T-helper 17 cell (primary cell): ENCODE measurements at regions not wholly inside any gene's neighbourhood (a gene's known extent, or its start where the extent isn't known, plus 50 kb on each side); places are given as distances from the start of the nearest gene placed in this dataset.

Experiments
- ATAC-seq: fragments of 150-1000 bp; cut with Tn5 transposase; 2 replicates; pipeline ENCODE4 v1.10.0; 2021; ENCODE audit warnings: mild to moderate bottlenecking, moderate library complexity
- DNase-seq, 3 donors: peaks; one replicate each; pipeline versions ENCODE4 v3.0.0 to v3.0.0-alpha.2; 2020 to 2021
- H3K9me3 ChIP-seq: one replicate; pipeline ENCODE4 v1.7.0; 2013; ENCODE audit warnings: low read length, mild to moderate bottlenecking; ENCODE audit not compliant: control insufficient read depth, poor library complexity, severe bottlenecking
- H3K27ac Mint-ChIP-seq: one replicate; pipeline ENCODE4 v1.8.0; 2022; ENCODE audit warnings: mild to moderate bottlenecking, moderate library complexity, mixed read lengths
- H3K27me3 Mint-ChIP-seq: one replicate; pipeline ENCODE4 v1.8.0; 2022; ENCODE audit warnings: mixed read lengths
- H3K36me3 Mint-ChIP-seq: one replicate; pipeline ENCODE4 v1.8.0; 2022; ENCODE audit warnings: low read depth, mixed read lengths
- H3K4me1 Mint-ChIP-seq: one replicate; pipeline ENCODE4 v1.8.0; 2022; ENCODE audit warnings: mild to moderate bottlenecking, mixed read lengths
- H3K4me3 Mint-ChIP-seq: one replicate; pipeline ENCODE4 v1.8.0; 2022; ENCODE audit warnings: mild to moderate bottlenecking, moderate library complexity, mixed read lengths

GRCh38 chr4:126843492-126844067, 789.2 kb upstream of the INTU start:
- DNase-seq (no peak), ATAC-seq (no peak)
- Mint-ChIP-seq H3K27me3 (no peaks in the 10 kb centered on the region), H3K36me3 (no peaks in the 10 kb centered on the region), H3K4me3 (no peak overlapping the region), H3K27ac (no peak overlapping the region), H3K4me1 (no peaks in the 10 kb centered on the region)
- no peaks in the 10 kb centered on the region for H3K9me3 ChIP-seq

DNA sequence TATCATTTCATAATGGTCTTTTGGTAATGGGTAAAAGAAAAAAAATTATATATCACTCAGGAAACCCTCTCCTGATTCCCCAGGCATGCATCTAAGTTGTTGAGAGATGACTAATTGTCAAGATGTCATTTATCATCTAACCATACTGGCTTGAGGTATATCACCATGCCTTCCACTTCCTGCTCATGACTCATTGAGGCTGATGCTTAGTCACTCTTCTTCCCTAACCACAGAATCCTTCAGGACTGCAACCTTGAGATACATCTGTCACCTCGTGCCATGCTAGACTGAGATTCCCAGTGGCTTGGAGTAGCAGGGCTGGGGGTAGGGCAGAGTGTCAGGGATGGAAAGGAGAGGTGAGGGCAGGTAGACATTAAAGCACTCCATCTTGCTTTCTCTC, 782.5 kb upstream of the INTU start:
- H3K4me3 Mint-ChIP-seq: no peak overlapping the region
- H3K27ac Mint-ChIP-seq: no peak overlapping the region
- no peak for ATAC-seq
- no peaks in the 10 kb centered on the region for H3K9me3 ChIP-seq
- H3K27me3 Mint-ChIP-seq: no peaks in the 10 kb centered on the region
- DNase-seq: no peak
- H3K4me1 Mint-ChIP-seq: no peaks in the 10 kb centered on the region
- H3K36me3 Mint-ChIP-seq: no peaks in the 10 kb centered on the region

DNA sequence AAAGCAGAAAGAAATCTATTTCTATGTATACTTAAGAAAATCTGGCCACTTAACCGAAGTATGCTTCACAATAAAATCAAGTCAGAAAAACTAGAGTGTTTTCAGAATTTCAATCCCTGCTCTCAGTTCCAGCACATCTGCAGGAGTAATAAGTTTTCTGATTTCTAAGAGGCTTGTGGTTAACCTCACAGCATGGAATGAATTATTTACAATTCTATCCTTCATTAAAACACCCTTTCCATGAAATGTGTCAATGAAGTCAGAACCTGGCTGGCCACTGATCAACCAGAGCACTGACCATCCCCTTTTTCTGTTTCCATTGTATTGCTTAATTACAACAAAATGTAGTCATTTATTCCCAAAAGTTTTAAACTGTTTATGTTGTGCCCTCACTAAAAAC, 781.4 kb upstream of the INTU start:
- no peaks in the 10 kb centered on the region for H3K9me3 ChIP-seq
- H3K27ac Mint-ChIP-seq: no peak overlapping the region
- ATAC-seq (no peak), DNase-seq (no peak)
- H3K4me1 Mint-ChIP-seq: no peaks in the 10 kb centered on the region
- no peaks in the 10 kb centered on the region for H3K27me3 Mint-ChIP-seq
- no peak overlapping the region for H3K4me3 Mint-ChIP-seq
- H3K36me3 Mint-ChIP-seq: no peaks in the 10 kb centered on the region

GRCh38 chr4:126853715-126854114, 779.0 kb upstream of the INTU start:
- Mint-ChIP-seq H3K27me3 (no peaks in the 10 kb centered on the region), H3K4me3 (no peak overlapping the region), H3K36me3 (no peaks in the 10 kb centered on the region), H3K27ac (no peak overlapping the region), H3K4me1 (no peaks in the 10 kb centered on the region)
- H3K9me3 ChIP-seq: no peaks in the 10 kb centered on the region
- DNase-seq: no peak
- no peak for ATAC-seq

- Mint-ChIP-seq H3K4me3 (no peak overlapping the region), H3K36me3 (no peaks in the 10 kb centered on the region), H3K27me3 (no peaks in the 10 kb centered on the region), H3K27ac (no peak overlapping the region), H3K4me1 (no peaks in the 10 kb centered on the region)
- ATAC-seq: no peak
- H3K9me3 ChIP-seq: no peaks in the 10 kb centered on the region
- DNase-seq: no peak
Observed at GRCh38 chr4:126856906-126857305, 775.9 kb upstream of the INTU start.

- no peaks in the 10 kb centered on the region for H3K9me3 ChIP-seq
- Mint-ChIP-seq H3K27ac (no peak overlapping the region), H3K36me3 (no peaks in the 10 kb centered on the region), H3K4me3 (no peak overlapping the region), H3K4me1 (no peaks in the 10 kb centered on the region), H3K27me3 (no peaks in the 10 kb centered on the region)
- ATAC-seq: no peak
- DNase-seq: no peak
Observed at GRCh38 chr4:126859314-126859713, 773.4 kb upstream of the INTU start.

DNA sequence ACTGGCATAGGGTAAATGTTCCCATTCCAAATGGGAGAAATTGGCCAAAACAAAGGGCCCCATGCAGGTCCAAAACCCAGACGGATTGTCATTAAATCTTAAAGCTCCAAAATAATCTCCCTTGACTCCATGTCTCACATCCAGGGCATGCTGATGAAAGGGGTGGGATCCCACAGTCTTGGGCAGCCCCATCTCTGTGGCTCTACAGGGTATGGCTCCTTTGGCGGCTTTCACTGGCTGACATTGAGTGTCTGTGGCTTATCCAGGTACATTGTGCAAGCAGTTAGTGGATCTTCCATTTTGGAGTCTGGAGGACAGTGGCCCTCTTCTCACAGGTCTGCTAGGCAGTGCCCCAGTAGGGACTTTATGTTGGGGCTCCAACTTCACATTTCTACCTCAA, 772.9 kb upstream of the INTU start:
- H3K4me1 Mint-ChIP-seq: no peaks in the 10 kb centered on the region
- H3K27me3 Mint-ChIP-seq: no peaks in the 10 kb centered on the region
- no peak overlapping the region for H3K27ac Mint-ChIP-seq
- ATAC-seq: no peak
- H3K36me3 Mint-ChIP-seq: no peaks in the 10 kb centered on the region
- H3K9me3 ChIP-seq: no peaks in the 10 kb centered on the region
- no peak for DNase-seq
- no peak overlapping the region for H3K4me3 Mint-ChIP-seq

DNA sequence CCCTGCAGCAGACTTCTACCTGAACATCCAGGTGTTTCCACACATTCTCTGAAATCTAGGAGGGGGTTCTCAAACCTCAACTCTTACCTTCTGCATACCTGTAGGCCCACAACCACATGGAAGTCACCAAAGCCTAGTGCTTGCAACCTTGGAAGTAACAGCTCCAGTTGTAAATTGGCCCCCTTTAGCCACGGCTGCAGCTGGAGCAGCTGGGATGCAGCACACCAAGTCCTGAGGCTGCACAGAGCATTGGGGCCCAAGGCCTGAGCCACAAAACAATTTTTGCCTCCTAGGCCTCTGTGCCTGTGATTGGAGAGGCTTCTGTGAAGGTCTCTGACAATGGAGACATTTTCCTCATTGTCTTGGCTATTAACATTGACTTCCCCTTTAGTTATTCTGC, 772.4 kb upstream of the INTU start:
- no peaks in the 10 kb centered on the region for H3K9me3 ChIP-seq
- ATAC-seq (no peak), DNase-seq (no peak)
- Mint-ChIP-seq H3K36me3 (no peaks in the 10 kb centered on the region), H3K4me3 (no peak overlapping the region), H3K4me1 (no peaks in the 10 kb centered on the region), H3K27ac (no peak overlapping the region), H3K27me3 (no peaks in the 10 kb centered on the region)

GRCh38 chr4:126869967-126870366, 762.8 kb upstream of the INTU start:
- no peaks in the 10 kb centered on the region for H3K36me3 Mint-ChIP-seq
- H3K27me3 Mint-ChIP-seq: no peaks in the 10 kb centered on the region
- no peak overlapping the region for H3K27ac Mint-ChIP-seq
- no peak for DNase-seq
- no peaks in the 10 kb centered on the region for H3K9me3 ChIP-seq
- no peak overlapping the region for H3K4me3 Mint-ChIP-seq
- ATAC-seq: no peak
- H3K4me1 Mint-ChIP-seq: no peaks in the 10 kb centered on the region

GRCh38 chr4:126871810-126872209, 760.9 kb upstream of the INTU start:
- ATAC-seq (no peak), DNase-seq (no peak)
- no peaks in the 10 kb centered on the region for H3K4me1 Mint-ChIP-seq
- no peaks in the 10 kb centered on the region for H3K9me3 ChIP-seq
- no peak overlapping the region for H3K27ac Mint-ChIP-seq
- no peaks in the 10 kb centered on the region for H3K36me3 Mint-ChIP-seq
- no peak overlapping the region for H3K4me3 Mint-ChIP-seq
- no peaks in the 10 kb centered on the region for H3K27me3 Mint-ChIP-seq

- no peak overlapping the region for H3K27ac Mint-ChIP-seq
- DNase-seq (no peak), ATAC-seq (no peak)
- H3K27me3 Mint-ChIP-seq: no peaks in the 10 kb centered on the region
- H3K4me3 Mint-ChIP-seq: no peak overlapping the region
- no peaks in the 10 kb centered on the region for H3K9me3 ChIP-seq
- no peaks in the 10 kb centered on the region for H3K36me3 Mint-ChIP-seq
- H3K4me1 Mint-ChIP-seq: no peaks in the 10 kb centered on the region
Observed at GRCh38 chr4:126874533-126874932, 758.2 kb upstream of the INTU start.

DNA sequence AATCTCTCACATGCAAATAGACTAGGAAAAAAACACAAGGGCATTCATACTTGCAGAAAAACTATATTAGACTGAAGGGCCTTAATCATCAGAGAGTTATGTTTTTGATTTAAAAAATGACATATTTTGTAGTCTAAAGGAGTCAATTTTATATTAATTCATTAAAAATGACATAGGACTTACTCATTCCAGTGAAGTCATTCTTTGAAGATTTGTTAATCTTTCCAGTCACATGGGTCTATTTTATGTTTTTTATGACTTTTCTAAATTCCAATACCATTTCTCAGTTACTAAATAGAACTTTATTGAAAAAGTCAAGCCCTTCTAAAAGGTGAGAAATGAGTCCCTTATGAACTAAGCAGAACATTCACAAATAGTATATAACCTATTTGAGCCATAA, 743.8 kb upstream of the INTU start:
- Mint-ChIP-seq H3K36me3 (no peaks in the 10 kb centered on the region), H3K27ac (no peak overlapping the region), H3K27me3 (no peaks in the 10 kb centered on the region), H3K4me1 (no peaks in the 10 kb centered on the region), H3K4me3 (no peak overlapping the region)
- DNase-seq (no peak), ATAC-seq (no peak)
- no peaks in the 10 kb centered on the region for H3K9me3 ChIP-seq

DNA sequence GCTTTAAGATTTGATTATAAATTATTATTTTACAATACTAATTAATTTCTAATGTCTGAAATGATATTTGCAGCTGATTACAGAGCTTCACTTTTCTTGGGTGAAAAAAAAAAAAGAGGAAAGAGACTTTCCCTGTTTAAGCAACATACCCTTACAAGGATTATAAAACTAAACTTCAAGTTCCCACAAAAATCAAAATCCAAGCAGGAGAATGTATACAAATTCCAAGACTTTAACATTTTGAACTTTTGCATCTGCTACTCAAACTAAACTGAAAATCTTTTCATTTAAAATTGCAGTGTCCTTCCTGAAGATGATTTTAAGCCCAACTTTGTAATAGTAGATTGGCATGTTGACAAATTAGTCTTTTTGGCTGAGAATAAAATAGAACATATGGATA, 742.4 kb upstream of the INTU start:
- no peaks in the 10 kb centered on the region for H3K36me3 Mint-ChIP-seq
- DNase-seq (no peak), ATAC-seq (no peak)
- H3K9me3 ChIP-seq: no peaks in the 10 kb centered on the region
- no peak overlapping the region for H3K4me3 Mint-ChIP-seq
- H3K27ac Mint-ChIP-seq: no peak overlapping the region
- H3K4me1 Mint-ChIP-seq: no peaks in the 10 kb centered on the region
- no peaks in the 10 kb centered on the region for H3K27me3 Mint-ChIP-seq

DNA sequence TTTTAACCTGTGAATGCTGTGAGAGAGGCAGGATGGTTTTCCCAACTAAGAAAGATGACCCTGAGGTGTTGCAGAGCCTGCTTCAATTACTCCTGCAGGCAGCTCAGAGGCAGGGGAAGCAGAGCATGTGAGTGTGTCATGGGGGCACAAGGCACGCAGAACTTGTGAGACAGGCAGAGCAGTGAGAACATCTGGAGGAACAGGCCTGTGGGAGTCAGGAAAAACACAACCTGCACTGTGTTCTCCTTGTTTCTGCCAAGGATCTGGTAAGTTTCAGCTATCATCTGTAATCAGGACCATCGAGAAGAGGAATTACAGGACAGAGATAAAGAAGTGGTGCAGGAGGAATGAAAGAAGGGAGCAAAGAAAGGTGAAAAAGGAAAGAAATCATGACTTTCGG, 741.8 kb upstream of the INTU start:
- H3K9me3 ChIP-seq: no peaks in the 10 kb centered on the region
- ATAC-seq (no peak), DNase-seq (no peak)
- H3K4me3 Mint-ChIP-seq: no peak overlapping the region
- H3K27me3 Mint-ChIP-seq: no peaks in the 10 kb centered on the region
- H3K36me3 Mint-ChIP-seq: no peaks in the 10 kb centered on the region
- H3K4me1 Mint-ChIP-seq: no peaks in the 10 kb centered on the region
- no peak overlapping the region for H3K27ac Mint-ChIP-seq

GRCh38 chr4:126894963-126895362, 737.8 kb upstream of the INTU start:
- H3K27ac Mint-ChIP-seq: no peak overlapping the region
- no peak overlapping the region for H3K4me3 Mint-ChIP-seq
- ATAC-seq (no peak), DNase-seq (no peak)
- H3K36me3 Mint-ChIP-seq: no peaks in the 10 kb centered on the region
- no peaks in the 10 kb centered on the region for H3K4me1 Mint-ChIP-seq
- no peaks in the 10 kb centered on the region for H3K9me3 ChIP-seq
- no peaks in the 10 kb centered on the region for H3K27me3 Mint-ChIP-seq
